Muscle of leg (tissue), 3 donors: ENCODE measurements at regions not wholly inside any gene's neighbourhood (a gene's known extent, or its start where the extent isn't known, plus 50 kb on each side); places are given as distances from the start of the nearest gene placed in this dataset.
A peak's percentile ranks its signal among the peaks of the same experiment; 100 is the strongest.

Experiments used
- DNase-seq: peaks from one replicate; pipeline ENCODE4 v3.0.0; 2013
- H3K27ac ChIP-seq: one replicate; pipeline ENCODE4 v1.5.1; 2013; ENCODE audit warnings: mild to moderate bottlenecking, low read length, control low read depth
- H3K27me3 ChIP-seq: one replicate; pipeline ENCODE4 v1.6.1; 2013; ENCODE audit warnings: low read length; ENCODE audit not compliant: control insufficient read depth, insufficient read depth
- H3K36me3 ChIP-seq: one replicate; pipeline ENCODE4 v1.6.1; 2013; ENCODE audit warnings: low read length; ENCODE audit not compliant: control insufficient read depth, insufficient read depth
- H3K4me1 ChIP-seq: one replicate; pipeline ENCODE4 v1.6.1; 2013; ENCODE audit warnings: low read length; ENCODE audit not compliant: control insufficient read depth, insufficient read depth
- H3K4me3 ChIP-seq: one replicate; pipeline ENCODE4 v1.5.1; 2013; ENCODE audit warnings: low read length, control low read depth
- H3K9me3 ChIP-seq: replicated peaks from 2 replicates; pipeline ENCODE4 v1.6.1; 2013; ENCODE audit warnings: low read depth, low read length; ENCODE audit not compliant: control insufficient read depth
- WGBS: methylation state at CpG from one replicate; pipeline ENCODE4 v1.1.5; 2013; ENCODE audit warnings: missing lambda C conversion rate; ENCODE audit not compliant: insufficient coverage; 5-methylcytosine and 5-hydroxymethylcytosine counted together

GRCh38 chr1:218572050-218572449, 226.9 kb downstream of the TGFB2 start:
- 60% methylated on average over 2 of the region's 4 CpGs for WGBS
- peak; percentile 92 for DNase-seq

GRCh38 chr1:218573925-218574324, 228.8 kb downstream of the TGFB2 start:
- H3K27me3 ChIP-seq = no peaks in the 10 kb centered on the region
- H3K4me3 ChIP-seq = no peak overlapping the region
- H3K27ac ChIP-seq = peak overlapping the region; percentile 30
- peaks cover 4% of the 10 kb centered on the region for H3K9me3 ChIP-seq
- peak; percentile 80 for DNase-seq
- peaks cover 2% of the 10 kb centered on the region for H3K4me1 ChIP-seq
- no peaks in the 10 kb centered on the region for H3K36me3 ChIP-seq
- WGBS = no CpG with 5 or more reads among the region's 2 CpGs

More at GRCh38 chr1:218572050-218572449, 226.9 kb downstream of the TGFB2 start:
- peaks cover 4% of the 10 kb centered on the region for H3K9me3 ChIP-seq
- no peak overlapping the region for H3K4me3 ChIP-seq
- peak overlapping the region; percentile 5 for H3K27ac ChIP-seq
- H3K36me3 ChIP-seq = no peaks in the 10 kb centered on the region
- no peaks in the 10 kb centered on the region for H3K27me3 ChIP-seq
- H3K4me1 ChIP-seq = peaks cover 2% of the 10 kb centered on the region

GRCh38 chr1:218575079-218575478, 229.9 kb downstream of the TGFB2 start:
- no peak overlapping the region for H3K27ac ChIP-seq
- H3K27me3 ChIP-seq = no peaks in the 10 kb centered on the region
- whole genome bisulfite sequencing = 80% methylated on average over 1 of the region's 1 CpG
- peaks cover 4% of the 10 kb centered on the region for H3K9me3 ChIP-seq
- DNase-seq = no peak
- peaks cover 2% of the 10 kb centered on the region for H3K4me1 ChIP-seq
- no peak overlapping the region for H3K4me3 ChIP-seq
- H3K36me3 ChIP-seq = no peaks in the 10 kb centered on the region

GRCh38 chr1:218575856-218576255, 230.7 kb downstream of the TGFB2 start:
- Histone ChIP-seq H3K4me3 (no peak overlapping the region), H3K27me3 (no peaks in the 10 kb centered on the region), H3K27ac (no peak overlapping the region), H3K36me3 (no peaks in the 10 kb centered on the region), H3K4me1 (peaks cover 2% of the 10 kb centered on the region), H3K9me3 (peaks cover 4% of the 10 kb centered on the region)
- DNase-seq = no peak
- WGBS = no CpG with 5 or more reads among the region's 1 CpG

GRCh38 chr1:218582646-218583045, 237.5 kb downstream of the TGFB2 start:
- Histone ChIP-seq H3K4me1 (peaks cover 14% of the 10 kb centered on the region), H3K9me3 (peaks cover 2% of the 10 kb centered on the region), H3K36me3 (no peaks in the 10 kb centered on the region), H3K27ac (no peak overlapping the region), H3K27me3 (no peaks in the 10 kb centered on the region), H3K4me3 (no peak overlapping the region)
- no peak for DNase-seq

- DNase-seq = no peak
- WGBS = no CpG with 5 or more reads among the region's 3 CpGs
- Histone ChIP-seq H3K36me3 (no peaks in the 10 kb centered on the region), H3K9me3 (peaks cover 2% of the 10 kb centered on the region), H3K4me1 (peaks cover 18% of the 10 kb centered on the region), H3K27ac (peak overlapping the region; percentile 75), H3K27me3 (no peaks in the 10 kb centered on the region), H3K4me3 (no peak overlapping the region)
These were observed 239.5 kb downstream of the TGFB2 start for GRCh38 chr1:218584418-218585155.

GRCh38 chr1:218585511-218586184, 240.5 kb downstream of the TGFB2 start:
- 34% methylated on average over 5 of the region's 10 CpGs for WGBS
- H3K4me3 ChIP-seq = no peak overlapping the region
- no peaks in the 10 kb centered on the region for H3K27me3 ChIP-seq
- H3K4me1 ChIP-seq = peaks cover 18% of the 10 kb centered on the region
- peak; percentile 95 for DNase-seq
- no peaks in the 10 kb centered on the region for H3K36me3 ChIP-seq
- peaks cover 2% of the 10 kb centered on the region for H3K9me3 ChIP-seq
- peak overlapping the region; percentile 75 for H3K27ac ChIP-seq

- Histone ChIP-seq H3K27ac (no peak overlapping the region), H3K27me3 (no peaks in the 10 kb centered on the region), H3K36me3 (no peaks in the 10 kb centered on the region), H3K4me1 (peaks cover 18% of the 10 kb centered on the region), H3K4me3 (no peak overlapping the region), H3K9me3 (no peaks in the 10 kb centered on the region)
- no peak for DNase-seq
- no CpG with 5 or more reads among the region's 2 CpGs for WGBS
These were observed 242.8 kb downstream of the TGFB2 start for GRCh38 chr1:218587900-218588299.

GRCh38 chr1:218588540-218589172, 243.5 kb downstream of the TGFB2 start:
- Histone ChIP-seq H3K9me3 (no peaks in the 10 kb centered on the region), H3K36me3 (no peaks in the 10 kb centered on the region), H3K4me1 (peaks cover 18% of the 10 kb centered on the region), H3K27ac (no peak overlapping the region), H3K27me3 (no peaks in the 10 kb centered on the region), H3K4me3 (no peak overlapping the region)
- WGBS = 40% methylated on average over 12 of the region's 13 CpGs
- peak; percentile 81 for DNase-seq

GRCh38 chr1:218589487-218589886, 244.4 kb downstream of the TGFB2 start:
- Histone ChIP-seq H3K9me3 (no peaks in the 10 kb centered on the region), H3K36me3 (no peaks in the 10 kb centered on the region), H3K27me3 (no peaks in the 10 kb centered on the region), H3K4me3 (no peak overlapping the region), H3K27ac (no peak overlapping the region), H3K4me1 (peaks cover 18% of the 10 kb centered on the region)
- DNase-seq = no peak
- no CpG with 5 or more reads among the region's 6 CpGs for WGBS
